ENCODE measurements at regions not wholly inside any gene's neighbourhood (a gene's known extent, or its start where the extent isn't known, plus 50 kb on each side); places are given as distances from the start of the nearest gene placed in this dataset.

DNA sequence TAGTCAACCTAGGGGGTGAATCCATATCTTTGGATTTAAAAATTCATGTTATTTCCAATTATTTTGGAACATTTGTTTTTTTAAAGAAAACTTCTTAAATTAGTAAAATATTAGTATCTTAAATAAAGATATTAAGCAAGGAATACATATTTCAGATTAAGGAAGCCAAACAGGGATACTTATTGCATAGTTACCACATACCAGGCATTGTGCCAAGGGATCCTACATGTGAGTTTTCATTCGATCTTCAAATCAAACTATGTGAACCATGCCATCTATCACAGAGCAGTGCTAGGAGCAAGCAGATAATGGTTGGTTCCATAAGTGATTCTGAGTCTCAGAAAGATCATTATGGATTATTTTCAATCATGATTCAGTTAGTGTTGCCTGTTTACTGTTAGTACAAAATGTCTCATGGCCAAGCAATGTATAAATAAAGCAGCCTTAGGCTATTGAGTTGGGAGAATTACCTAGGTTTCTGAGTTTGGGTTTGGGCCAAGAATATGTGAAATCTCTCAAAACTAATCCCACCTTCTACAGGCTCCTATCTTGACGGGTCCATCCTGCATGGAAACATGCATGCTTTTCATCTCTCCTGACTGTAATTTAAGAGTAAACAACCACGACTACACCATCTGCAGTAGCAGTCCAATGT lies 176.7 kb downstream of the NPFFR2 start:
- no peak for TF ChIP-seq ELK1 (IDR thresholded peaks at IDR 0.05; ENCODE audit: borderline replicate concordance, low read depth, low read length)
- TF ChIP-seq BHLHE40 (IDR thresholded peaks at IDR 0.05; ENCODE audit: low read depth, low read length), result no peak
- no peak for TF ChIP-seq MAZ (IDR thresholded peaks at IDR 0.05; ENCODE audit: borderline replicate concordance, low read depth, low read length)
- TF ChIP-seq USF2 (IDR thresholded peaks at IDR 0.05; ENCODE audit: low read depth, low read length), result no peak
- no peak for TF ChIP-seq SMC3 (IDR thresholded peaks at IDR 0.05; ENCODE audit: low read depth, low read length)
- H4K5ac ChIP-seq (ENCODE audit: low read depth, low read length), result no peak overlapping the region
- ChIA-PET POLR2A (ENCODE audit: unreplicated experiment) (no interaction called here), CTCF (no interaction called here)
- H3K14ac ChIP-seq (replicated peaks; ENCODE audit: low read depth, low read length), result no peak overlapping the region
- ATAC-seq (ENCODE audit: low read depth) (no peak), DNase-seq (no peak)
- H3K36me3 ChIP-seq (ENCODE audit: control insufficient read depth, insufficient read depth, low read length), result no peaks in the 10 kb centered on the region
- WGBS, 2 experiments (ENCODE audit: extremely low coverage in 2 of 2, insufficient read length in 1 of 2), result no CpG with 5 or more reads among the region's 3 CpGs
- no peak overlapping the region for H2BK15ac ChIP-seq (ENCODE audit: low read depth, low read length)
- H3K27me3 ChIP-seq (ENCODE audit: control insufficient read depth, insufficient read depth, low read length), result no peaks in the 10 kb centered on the region
- no peaks in the 10 kb centered on the region for H3K9me3 ChIP-seq (ENCODE audit: control insufficient read depth, insufficient read depth, low read length)
- BruUV-seq (replicated peaks), result no TSS peak
- H2BK120ac ChIP-seq (ENCODE audit: low read depth, low read length), result no peak overlapping the region
- no peak overlapping the region for H3K18ac ChIP-seq (ENCODE audit: low read depth, low read length)
- H4K20me1 ChIP-seq (ENCODE audit: insufficient read depth, low read length), result no peaks in the 10 kb centered on the region
- intact Hi-C loops (cut with micrococcal nuclease), result no loop called here
- H2AFZ ChIP-seq (replicated peaks; ENCODE audit: low read length, poor library complexity), result no peak overlapping the region
- H2AK9ac ChIP-seq (replicated peaks; ENCODE audit: low read depth, low read length, poor library complexity), result no peak overlapping the region
- no peak overlapping the region for H3K4me3 ChIP-seq (ENCODE audit: insufficient read depth, low read depth, low read length)
- in situ Hi-C loops (cut with MboI; ENCODE audit: low sequenced_read_pairs), result no loop called here
- no peak overlapping the region for H3K9ac ChIP-seq (ENCODE audit: low read depth, low read length)
- H3K4me2 ChIP-seq (ENCODE audit: low read depth, low read length), result no peak overlapping the region
- no peaks in the 10 kb centered on the region for H3K79me1 ChIP-seq (ENCODE audit: low read depth in 1 of 2, low read length in 2 of 2)
- dilution Hi-C loops (cut with HindIII; ENCODE audit: low sequenced_read_pairs, unreplicated experiment), result no loop called here
- no peaks in the 10 kb centered on the region for H3K4me1 ChIP-seq (ENCODE audit: control insufficient read depth, insufficient read depth, low read length)
- H2BK5ac ChIP-seq (ENCODE audit: low read depth, low read length, poor library complexity, severe bottlenecking), result no peak overlapping the region
- no peak overlapping the region for H3K56ac ChIP-seq (ENCODE audit: extremely low read depth, insufficient read depth, low read length)
- no peak overlapping the region for H3K4ac ChIP-seq (ENCODE audit: low read depth, low read length)
- H4K8ac ChIP-seq (ENCODE audit: low read depth in 2 of 2, low read length in 2 of 2), result no peak overlapping the region
- no peak overlapping the region for H4K91ac ChIP-seq (ENCODE audit: insufficient read depth, low read depth, low read length)
- no peak overlapping the region for H3K23ac ChIP-seq (ENCODE audit: low read depth, low read length)
- H3K9me1 ChIP-seq (ENCODE audit: insufficient read depth, low read length), result no peaks in the 10 kb centered on the region
- no peak overlapping the region for H2AK5ac ChIP-seq (ENCODE audit: low read depth, low read length)
- H2BK20ac ChIP-seq (ENCODE audit: low read depth, low read length), result no peak overlapping the region
- no peak overlapping the region for H3K27ac ChIP-seq (ENCODE audit: insufficient read depth, low read length)

Data from IMR-90 (cell line).